ENCODE measurements at regions not wholly inside any gene's neighbourhood (a gene's known extent, or its start where the extent isn't known, plus 50 kb on each side); places are given as distances from the start of the nearest gene placed in this dataset.
A peak's percentile ranks its signal among the peaks of the same experiment; 100 is the strongest.

DNA sequence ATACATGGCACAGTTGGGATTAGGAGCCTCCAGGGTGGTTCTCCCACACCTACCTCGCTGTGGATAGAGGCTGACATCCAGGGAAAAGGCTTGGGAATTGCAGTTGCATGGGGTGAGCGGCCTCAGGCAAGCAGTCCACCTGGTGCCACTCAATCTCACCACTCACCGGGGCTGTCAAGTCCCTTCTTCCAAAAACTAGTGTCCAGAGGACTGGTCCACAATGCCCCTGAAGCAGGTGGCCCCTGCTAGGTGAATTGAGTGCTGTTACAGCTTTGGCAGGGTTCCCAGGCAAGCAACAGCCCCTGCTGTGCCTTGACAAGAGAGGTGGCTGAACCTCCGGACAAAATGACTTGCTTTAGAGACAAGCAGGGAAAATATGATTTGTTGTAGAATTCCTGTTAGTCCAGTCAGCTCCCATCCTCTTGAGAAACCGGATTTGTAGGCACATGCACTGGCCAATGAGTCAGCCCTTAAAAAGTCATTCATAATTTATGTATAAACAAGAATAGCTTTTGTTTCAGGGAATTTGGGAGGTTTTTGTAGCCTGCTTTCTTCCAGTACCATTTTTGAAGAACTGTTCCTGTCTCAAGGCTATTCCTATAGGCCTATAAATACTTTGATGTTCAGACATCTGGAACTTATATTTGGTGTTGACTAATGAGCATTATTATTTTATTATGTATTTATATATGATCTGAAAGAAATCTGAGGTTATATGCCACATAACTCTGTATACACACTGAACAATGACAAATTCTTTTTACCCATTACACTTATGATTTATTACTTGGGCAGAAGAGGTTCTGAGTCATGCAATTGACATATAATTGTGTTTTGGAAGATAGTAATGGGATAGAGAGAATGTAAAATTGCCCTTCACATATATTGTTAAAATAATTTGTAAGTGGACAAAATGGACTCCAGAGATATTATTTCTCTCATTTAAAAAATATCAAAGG lies 411.1 kb downstream of the ACTL7B start:
- Histone ChIP-seq H2BK15ac (ENCODE audit: low read depth, low read length) (peak overlapping the region; percentile 73; the same call in 2 of the 3 replicates), H3K4me2 (ENCODE audit: low read depth, low read length) (peak overlapping the region; percentile 82), H2AK9ac (replicated peaks; ENCODE audit: low read depth, low read length, poor library complexity) (peak overlapping the region; percentile 97), H2AK5ac (ENCODE audit: low read depth, low read length) (peak overlapping the region; percentile 77), H4K91ac (ENCODE audit: insufficient read depth, low read depth, low read length) (peak overlapping the region; percentile 87), H4K8ac (ENCODE audit: low read depth in 2 of 2, low read length in 2 of 2) (peak overlapping the region; percentile 80 to 91), H3K56ac (ENCODE audit: extremely low read depth, insufficient read depth, low read length) (peak overlapping the region; percentile 90), H3K14ac (replicated peaks; ENCODE audit: low read depth, low read length) (peak overlapping the region; percentile 69), H3K18ac (ENCODE audit: low read depth, low read length) (peak overlapping the region; percentile 90), H3K79me1 (ENCODE audit: low read depth in 1 of 2, low read length in 2 of 2) (no peaks in the 10 kb centered on the region), H2AFZ (replicated peaks; ENCODE audit: low read length, poor library complexity) (peak overlapping the region; percentile 79), H3K4me1 (ENCODE audit: control insufficient read depth, insufficient read depth, low read length) (peaks cover 19% of the 10 kb centered on the region), H3K9me1 (ENCODE audit: insufficient read depth, low read length) (peaks cover 12% of the 10 kb centered on the region), H3K9ac (ENCODE audit: low read depth, low read length) (peak overlapping the region; percentile 71), H2BK5ac (ENCODE audit: low read depth, low read length, poor library complexity, severe bottlenecking) (peak overlapping the region; percentile 98), H2BK20ac (ENCODE audit: low read depth, low read length) (peak overlapping the region; percentile 95), H3K27me3 (ENCODE audit: control insufficient read depth, insufficient read depth, low read length) (no peaks in the 10 kb centered on the region), H3K36me3 (ENCODE audit: control insufficient read depth, insufficient read depth, low read length) (no peaks in the 10 kb centered on the region), H3K23ac (ENCODE audit: low read depth, low read length) (peak overlapping the region; percentile 73; the same call in 1 of the 2 replicates), H3K4me3 (ENCODE audit: insufficient read depth, low read depth, low read length) (peak overlapping the region; percentile 30), H4K5ac (ENCODE audit: low read depth, low read length) (peak overlapping the region; percentile 69), H3K9me3 (ENCODE audit: control insufficient read depth, insufficient read depth, low read length) (no peaks in the 10 kb centered on the region), H3K27ac (ENCODE audit: insufficient read depth, low read length) (peak overlapping the region; percentile 96), H4K20me1 (ENCODE audit: insufficient read depth, low read length) (no peaks in the 10 kb centered on the region), H3K4ac (ENCODE audit: low read depth, low read length) (peak overlapping the region; percentile 90), H2BK120ac (ENCODE audit: low read depth, low read length) (peak overlapping the region; percentile 96)
- POLR2A ChIA-PET (ENCODE audit: unreplicated experiment) = interaction anchor here (0.6 kb wide), 1 partner anchor 570 kb away, joined by 4 read pairs; no protein-coding TSS in a partner anchor
- in situ Hi-C loops (cut with MboI; ENCODE audit: low sequenced_read_pairs) = no loop called here
- no peak for TF ChIP-seq MXI1 (IDR thresholded peaks at IDR 0.05; ENCODE audit: borderline replicate concordance, low read depth, low read length)
- peak; percentile 42 for TF ChIP-seq RCOR1 (IDR thresholded peaks at IDR 0.05; ENCODE audit: insufficient replicate concordance, low read length)
- TF ChIP-seq BHLHE40 (IDR thresholded peaks at IDR 0.05; ENCODE audit: low read depth, low read length) = peak; percentile 99
- TF ChIP-seq CEBPB (IDR thresholded peaks at IDR 0.05; ENCODE audit: low read depth, low read length) = peak; percentile 91
- no peak for TF ChIP-seq RAD21 (IDR thresholded peaks at IDR 0.05; ENCODE audit: low read length)
- TF ChIP-seq FOS (IDR thresholded peaks at IDR 0.05; ENCODE audit: low read depth, low read length) = peak; percentile 91
- ATAC-seq (ENCODE audit: low read depth) (peak; percentile 60), DNase-seq (peak; percentile 96)
- CTCF ChIA-PET = interaction anchor here (0.6 to 1.3 kb wide), 2 partner anchors 16 to 116 kb away, joined by 3 read pairs; no protein-coding TSS in a partner anchor
- dilution Hi-C loops (cut with HindIII; ENCODE audit: low sequenced_read_pairs, unreplicated experiment) = no loop called here
- no CpG with 5 or more reads among the region's 5 CpGs for WGBS, 2 experiments (ENCODE audit: extremely low coverage in 2 of 2, insufficient read length in 1 of 2)
- intact Hi-C loops (cut with micrococcal nuclease) = loop anchor here (5.0 to 10.0 kb wide), 5 partner anchors 33 to 962 kb away; no protein-coding TSS in a partner anchor
- TSS peak; percentile 97 for BruUV-seq (replicated peaks)
